NCI-H2107 treated with DMSO at 0.1 percent for 48 hours (cell line): ENCODE measurements at regions not wholly inside any gene's neighbourhood (a gene's known extent, or its start where the extent isn't known, plus 50 kb on each side); places are given as distances from the start of the nearest gene placed in this dataset.

Experiments used
- DNase-seq: peaks from one replicate; lab custom pipeline; 2025; ENCODE audit not compliant: unreplicated experiment; lab: John Stamatoyannopoulos, UW

DNA sequence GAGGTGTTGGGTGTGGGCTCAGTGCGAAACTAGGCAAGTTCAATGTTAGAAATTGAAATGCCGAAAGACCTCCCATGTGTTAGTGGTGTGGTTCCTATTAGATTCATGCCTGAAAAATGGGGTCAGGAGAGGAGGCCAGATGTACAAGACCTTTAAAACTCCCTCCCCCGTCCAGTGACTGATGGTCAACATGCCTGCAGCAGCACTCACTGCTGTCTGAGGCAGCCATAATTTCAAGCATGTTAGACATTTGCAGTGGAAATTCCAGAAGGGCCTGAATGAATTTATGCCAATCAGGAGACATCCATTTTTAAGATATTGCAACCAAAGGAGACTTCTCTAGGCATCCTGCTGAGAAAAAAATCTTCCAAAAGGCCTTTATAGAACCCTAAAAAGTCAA lies 426.9 kb upstream of the NBEA start:
- DNase-seq, result no peak

DNA sequence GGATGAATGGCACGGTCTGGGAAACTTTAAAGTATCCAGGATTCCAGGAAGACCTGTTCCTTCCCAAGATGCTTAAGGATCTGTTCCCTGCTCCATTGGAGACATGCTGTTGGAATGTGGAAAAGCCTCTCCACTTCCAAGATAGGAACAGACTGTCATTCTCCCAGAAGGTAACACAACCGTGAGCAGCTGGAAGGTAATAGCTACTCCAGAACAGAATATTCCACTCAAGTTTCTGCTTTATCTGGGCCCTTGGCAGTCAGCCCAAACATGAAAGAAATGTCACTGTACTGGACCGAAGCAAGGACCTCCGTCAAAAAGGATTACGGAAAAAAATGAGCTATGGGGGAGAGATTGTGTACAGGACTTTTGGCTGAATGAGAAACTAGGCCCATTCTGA lies 420.9 kb upstream of the NBEA start:
- no peak for DNase-seq

DNA sequence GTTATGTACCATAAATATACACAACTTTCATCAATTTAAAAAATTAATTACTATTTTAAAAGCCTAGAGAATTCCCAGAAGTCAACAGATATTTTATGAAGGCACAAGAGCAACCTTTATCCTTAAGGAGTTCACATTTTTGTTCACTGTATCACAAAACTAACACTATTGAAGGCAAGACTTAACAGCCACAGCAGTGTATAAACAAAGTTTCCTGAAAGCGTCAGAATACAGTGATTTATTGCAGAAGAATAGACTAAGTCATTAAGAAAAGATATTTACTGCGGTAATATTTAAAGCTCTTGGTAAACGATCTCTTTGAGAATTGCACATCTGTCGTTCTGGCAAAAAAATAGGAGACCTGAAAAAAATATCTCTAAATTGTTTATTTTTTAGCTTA lies 419.3 kb upstream of the NBEA start:
- no peak for DNase-seq

DNA sequence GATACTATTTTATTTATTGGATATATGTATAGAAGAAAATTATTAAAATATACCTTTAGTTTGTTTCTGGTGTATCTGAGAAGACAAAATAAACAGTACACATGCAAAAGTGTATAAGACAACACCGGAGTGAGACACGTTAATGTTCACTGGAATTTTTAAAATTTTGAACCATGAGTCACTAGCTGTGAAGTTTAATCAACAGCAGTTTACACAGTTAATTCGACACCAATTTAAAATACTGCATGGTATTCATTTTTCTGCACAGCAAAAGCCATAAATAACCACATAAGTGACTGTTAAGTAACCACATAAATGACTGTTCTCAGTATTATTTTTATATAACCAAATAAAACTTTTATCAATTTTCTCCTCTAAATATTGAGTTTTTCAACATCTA lies 418.7 kb upstream of the NBEA start:
- no peak for DNase-seq

DNA sequence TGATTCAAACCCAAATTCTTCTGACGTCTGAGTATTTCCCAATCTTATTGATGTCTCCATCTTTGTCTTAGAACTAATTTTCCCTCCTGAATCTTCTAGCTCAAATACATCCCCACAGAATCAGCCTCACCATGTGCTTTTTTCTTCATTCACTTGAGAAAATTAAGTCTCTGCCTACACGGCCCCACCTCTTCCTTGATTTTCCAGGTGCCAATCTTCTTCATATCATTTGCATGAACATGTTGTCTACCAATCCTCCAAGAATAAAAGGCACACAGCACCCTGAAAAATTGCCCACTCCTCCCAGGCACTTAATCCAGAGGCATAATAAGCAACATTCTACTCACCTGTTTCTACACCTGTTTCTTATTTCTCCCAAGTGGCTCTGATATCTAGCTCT lies 408.1 kb upstream of the NBEA start:
- DNase-seq, result no peak

DNA sequence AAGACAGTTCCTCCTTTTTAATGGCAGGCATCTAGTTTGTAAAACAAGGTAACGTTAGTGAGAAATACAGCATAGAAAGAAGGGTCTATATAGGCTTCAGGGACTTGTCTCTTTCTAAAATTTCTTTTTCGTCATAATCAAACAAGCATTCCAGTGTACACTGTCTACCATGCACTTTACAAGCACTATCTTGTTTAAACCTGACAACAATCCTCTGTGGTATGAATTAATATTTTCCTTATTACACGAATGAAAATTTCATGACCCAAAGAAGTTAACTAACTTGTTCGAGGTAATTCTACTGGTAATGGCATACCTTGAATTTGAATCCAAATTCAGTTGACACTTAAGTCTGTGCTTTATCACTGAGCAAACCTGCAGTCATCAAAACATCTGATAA lies 399.7 kb upstream of the NBEA start:
- DNase-seq, result no peak

DNA sequence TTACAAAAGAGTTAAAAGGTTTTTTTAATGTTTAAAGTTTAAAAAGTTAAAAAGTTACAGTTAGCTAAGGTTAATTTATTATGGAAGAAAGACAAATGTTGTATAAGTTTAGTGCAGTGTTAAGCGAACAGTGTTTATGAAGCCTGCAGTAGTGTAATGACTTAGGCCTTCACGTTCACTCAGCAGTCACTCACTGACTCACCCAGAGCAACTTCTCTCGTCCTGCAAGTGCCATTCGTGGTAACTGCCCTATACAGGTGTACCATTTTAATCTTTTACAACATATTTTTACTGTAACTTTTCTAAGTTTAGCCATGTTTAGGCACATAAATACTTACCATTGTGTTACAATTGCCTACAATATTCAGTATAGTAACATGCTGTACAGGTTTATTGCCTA lies 398.2 kb upstream of the NBEA start:
- DNase-seq, result no peak

DNA sequence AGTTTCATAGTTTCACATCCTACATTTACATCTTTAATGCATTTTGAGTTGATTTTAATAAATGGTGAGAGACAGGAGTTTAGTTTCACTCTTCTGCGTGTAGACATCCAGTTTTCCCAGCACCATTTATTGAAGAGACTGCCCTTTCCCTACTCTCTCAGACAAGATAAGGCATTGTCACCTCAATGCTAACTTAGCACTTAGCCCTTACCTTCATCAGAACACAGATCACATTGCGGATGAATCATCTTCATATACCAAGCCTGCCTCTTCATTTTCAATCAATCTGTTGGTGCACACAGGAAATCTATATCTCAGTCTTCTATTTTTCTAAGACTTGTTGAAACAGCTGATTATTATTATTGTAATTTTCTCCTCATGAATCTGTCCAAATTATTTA lies 396.6 kb upstream of the NBEA start:
- no peak for DNase-seq

DNA sequence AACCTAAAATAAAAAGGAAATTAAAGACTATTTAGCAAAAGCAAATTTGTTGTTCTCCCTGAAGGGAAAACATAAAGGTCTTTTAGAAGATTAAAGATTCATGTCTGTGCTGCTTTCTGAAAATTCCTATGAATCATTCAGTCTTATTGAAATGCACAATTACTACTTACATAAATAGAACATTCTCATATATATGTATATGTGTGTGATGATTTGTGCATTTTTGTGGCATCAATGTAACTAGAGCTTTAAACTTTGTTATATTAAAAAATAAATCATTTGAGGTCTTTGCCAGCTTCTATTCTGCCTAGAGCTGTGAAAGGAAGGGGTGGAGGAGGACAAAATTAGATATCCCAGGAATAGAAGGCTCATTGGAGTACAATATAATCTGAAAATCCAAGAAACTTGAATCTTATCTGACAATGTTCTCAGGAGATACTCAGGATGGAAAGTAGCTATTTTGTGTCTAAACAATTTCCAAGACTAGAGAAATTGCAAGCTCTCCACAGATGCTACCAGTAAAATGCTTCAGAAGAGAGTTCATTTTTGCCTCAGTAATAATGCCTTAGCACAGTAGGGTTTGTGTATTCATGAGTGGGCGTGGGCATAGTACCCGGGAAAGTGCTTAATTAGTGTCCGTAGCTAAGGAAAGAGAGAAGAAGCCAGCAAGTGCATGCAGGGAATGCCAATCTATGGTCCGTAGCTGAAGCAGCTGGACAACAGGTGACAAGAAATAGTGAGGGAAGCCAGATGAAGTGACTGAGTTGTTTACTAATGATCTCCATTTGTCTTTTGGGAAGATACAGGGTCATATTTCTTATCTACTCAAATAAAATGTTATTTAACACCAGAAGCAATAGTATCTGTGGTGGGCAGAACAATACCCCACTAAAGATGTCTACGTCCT lies 395.5 kb upstream of the NBEA start:
- no peak for DNase-seq

DNA sequence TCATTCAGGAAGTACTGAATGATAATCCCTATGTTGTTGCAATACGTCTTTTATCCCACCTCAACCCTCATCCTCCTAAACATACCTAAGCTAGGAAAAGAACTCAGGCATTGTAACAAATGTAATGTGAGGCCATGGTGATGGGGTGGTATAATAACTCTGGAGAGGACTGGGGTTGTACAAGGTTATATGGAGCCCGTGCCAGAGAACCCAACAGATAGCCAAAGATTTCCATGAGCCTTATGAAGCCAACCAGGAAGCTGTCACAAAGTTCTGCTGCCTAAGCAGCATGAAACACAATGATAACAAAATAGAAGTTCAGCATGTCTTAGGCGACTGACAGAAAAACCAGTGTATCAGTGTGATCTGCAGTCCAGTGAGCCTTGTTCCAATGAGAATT lies 394.1 kb upstream of the NBEA start:
- no peak for DNase-seq

DNA sequence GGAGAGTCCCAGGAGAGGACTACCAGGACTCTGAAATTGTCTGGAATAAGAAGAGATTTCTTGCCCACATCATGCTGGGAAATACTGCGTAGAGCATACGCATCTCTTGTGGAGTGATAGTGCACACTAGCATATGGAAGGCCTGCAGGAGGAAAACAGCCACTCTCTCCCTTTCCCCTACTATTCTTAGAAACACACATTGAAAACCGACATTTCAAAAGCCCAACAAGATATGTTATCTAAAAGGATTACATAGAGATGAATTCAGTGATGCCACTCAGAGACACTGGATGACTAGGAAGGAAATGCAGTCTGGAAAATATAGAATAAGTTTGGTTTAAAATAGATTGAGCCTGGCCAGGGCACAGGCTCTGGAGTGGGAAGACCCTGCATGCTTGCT lies 388.7 kb upstream of the NBEA start:
- DNase-seq, result no peak

DNA sequence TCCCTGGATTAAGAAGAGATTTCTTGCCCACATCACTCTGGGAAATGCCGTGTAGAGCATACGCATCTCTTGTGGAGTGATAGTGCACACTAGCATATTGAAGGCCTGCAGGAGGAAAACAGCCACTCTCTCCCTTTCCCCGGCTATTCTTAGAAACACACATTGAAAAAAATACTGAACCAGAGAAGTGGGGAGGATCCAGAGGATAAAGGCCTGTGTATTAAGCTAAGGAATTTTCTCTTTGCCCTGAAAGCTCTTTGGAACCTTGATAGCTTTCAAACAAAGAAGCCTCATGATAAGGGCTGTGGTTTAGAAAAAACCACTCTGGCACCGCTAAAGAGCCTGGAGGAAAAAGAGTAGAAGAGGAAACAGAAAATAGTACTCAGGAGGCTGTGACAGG lies 386.1 kb upstream of the NBEA start:
- DNase-seq, result no peak

DNA sequence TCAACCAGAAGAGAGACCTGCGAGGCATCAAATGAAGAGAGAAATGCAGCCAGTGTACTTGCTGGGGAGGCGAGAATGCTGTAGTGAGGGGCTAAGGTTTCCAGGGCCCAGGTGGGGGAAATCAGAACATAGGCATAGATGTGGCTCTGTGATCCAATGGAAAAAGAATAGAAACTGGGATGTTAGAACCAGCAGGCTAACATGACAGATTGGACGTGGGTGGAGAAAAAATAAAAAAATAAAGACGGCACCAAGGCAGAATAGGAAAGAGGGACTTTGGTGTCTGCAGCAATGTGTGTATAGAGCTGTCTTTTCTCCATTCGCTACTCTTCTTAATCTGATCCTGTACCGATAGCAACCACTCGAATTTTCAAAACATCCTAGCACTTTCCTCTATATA lies 381.0 kb upstream of the NBEA start:
- no peak for DNase-seq

DNA sequence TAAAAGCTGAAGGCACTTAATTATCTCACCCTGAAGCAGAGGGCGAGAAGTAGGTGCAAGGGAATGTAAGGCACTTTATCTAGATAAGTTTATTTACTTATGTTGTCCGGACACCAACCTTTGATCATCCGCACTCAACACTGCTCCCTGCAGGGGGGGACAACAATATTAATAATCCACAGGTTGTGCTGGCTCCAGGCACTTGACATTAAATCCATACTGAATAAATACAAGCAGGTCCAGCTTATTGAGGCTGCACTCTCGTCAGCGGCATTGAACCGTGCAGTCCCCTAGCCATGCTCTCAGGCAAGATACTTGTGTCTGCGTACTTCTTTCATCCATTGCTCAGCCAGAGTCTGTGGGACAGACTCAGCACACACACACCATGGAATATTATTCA lies 374.5 kb upstream of the NBEA start:
- DNase-seq, result no peak

DNA sequence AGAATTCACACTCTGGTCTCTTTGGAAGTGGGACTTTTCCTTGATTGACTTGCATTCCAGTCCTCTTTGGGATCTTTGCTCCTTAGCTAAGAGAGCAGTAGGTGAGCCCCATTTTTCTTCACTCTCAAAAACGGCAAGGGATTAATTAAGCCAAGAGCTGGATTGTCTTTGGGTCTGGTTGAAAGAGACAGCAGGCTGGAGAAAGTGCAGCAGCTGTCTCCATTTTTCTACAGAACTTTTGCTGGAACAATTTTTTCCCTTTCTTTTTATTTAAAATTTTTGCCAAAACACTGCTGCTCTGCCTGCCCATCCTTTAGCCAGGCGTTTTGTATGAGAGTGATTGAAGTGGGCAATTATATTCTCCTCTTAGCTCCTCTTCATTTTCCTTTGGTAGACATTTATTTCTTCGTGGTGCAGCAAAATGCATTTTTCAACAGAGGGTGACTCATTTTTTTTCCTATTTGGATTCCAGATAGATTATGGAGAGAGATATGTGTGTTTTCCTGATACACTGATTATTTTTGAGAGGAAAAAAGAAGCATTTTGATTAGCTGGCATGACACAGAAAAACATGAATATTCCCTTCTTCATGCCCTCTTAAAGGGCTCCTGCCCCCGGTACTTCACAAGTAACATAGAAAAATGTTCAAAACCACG lies 371.2 kb upstream of the NBEA start:
- no peak for DNase-seq

DNA sequence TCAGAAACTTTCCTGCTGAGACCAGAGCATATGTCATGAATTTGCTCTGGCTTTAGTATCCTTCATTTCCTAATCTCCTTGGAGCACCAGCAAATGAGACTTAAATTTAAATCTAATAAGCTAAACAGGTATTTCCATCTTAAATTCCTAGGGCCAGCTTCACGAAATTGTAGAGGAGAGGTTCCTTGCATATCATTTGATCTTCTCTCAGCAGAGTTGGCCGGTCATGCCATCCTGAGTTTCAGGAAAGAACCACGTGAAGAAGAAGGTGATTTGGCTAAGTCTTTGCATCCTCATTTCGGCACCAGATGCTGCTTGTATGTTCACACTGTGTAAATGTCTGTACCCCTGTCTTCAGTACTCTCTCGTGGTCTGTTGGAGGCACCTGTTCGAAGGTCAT lies 370.4 kb upstream of the NBEA start:
- DNase-seq, result no peak

DNA sequence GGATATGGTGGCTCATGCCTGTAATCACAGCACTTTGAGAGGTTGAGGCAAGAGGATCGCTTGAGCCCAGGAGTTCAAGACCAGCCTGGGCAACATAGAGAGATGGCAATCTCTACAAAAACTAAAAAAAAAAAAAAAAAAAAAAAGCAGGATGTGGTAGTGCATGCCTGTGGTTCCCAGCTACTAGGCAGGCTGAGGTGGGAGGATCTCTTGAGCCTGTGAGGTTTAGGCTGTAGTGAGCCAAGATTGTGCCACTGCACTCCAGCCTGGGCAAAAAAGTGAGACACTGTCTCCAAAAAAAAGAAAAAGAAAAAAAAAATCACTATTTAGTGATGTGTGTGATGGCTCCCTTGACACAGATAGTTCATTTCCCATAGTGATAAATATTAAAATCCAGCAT lies 365.0 kb upstream of the NBEA start:
- no peak for DNase-seq

DNA sequence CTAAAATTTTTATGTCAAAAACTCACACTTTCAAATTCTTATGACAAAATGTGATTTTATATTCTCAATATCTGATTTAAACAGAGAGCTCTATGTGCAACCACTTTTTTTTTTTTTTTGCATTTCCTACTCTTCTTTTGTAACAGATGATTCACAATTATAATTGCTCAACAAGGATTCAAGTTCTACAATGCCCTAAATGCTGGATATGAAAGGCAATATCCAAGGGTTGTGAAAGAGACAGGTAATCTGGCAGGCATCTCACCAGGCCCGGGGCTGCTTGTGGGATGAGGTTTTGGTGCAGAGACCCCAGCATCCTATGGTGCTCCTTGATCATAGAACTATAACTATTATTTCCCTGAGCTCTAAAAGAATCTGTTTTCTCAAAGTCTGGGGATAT lies 363.6 kb upstream of the NBEA start:
- DNase-seq, result no peak

DNA sequence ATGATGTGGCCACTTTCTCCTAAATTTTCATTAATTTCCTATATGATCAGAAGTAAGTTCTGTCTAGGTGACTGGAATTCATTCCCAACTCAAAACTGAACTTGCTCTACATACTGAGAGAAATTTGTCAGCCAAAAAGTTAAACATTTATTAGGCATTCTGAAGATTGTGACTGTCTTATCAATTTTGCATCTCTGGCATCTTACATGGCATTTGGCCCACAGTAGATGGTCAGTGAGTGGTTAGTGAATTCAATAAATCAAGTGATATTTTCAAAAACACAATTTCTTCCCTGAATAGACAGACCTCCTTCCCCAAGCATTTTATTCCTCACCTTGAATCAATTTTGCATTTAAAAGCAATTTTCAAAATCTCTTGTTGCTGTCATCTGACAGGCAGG lies 363.2 kb upstream of the NBEA start:
- no peak for DNase-seq

DNA sequence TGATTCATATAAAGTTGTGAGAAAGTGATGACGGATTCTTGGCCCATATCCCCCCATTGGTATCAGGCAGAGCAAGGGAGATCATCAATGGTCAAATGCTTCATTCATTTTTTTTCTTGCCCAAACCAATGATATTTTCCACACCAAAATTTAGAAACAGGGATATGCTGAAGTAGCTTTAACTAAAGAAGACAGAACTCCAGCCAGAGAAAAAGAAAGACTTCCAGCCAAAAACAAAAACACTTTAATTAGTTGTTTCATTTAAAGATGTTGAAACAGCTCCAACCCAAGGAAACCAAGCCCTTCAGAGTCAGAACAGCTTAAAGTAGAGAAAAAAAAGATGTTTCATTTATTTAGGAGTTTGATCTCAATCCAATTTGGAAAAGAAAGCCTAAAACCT lies 358.9 kb upstream of the NBEA start:
- no peak for DNase-seq

DNA sequence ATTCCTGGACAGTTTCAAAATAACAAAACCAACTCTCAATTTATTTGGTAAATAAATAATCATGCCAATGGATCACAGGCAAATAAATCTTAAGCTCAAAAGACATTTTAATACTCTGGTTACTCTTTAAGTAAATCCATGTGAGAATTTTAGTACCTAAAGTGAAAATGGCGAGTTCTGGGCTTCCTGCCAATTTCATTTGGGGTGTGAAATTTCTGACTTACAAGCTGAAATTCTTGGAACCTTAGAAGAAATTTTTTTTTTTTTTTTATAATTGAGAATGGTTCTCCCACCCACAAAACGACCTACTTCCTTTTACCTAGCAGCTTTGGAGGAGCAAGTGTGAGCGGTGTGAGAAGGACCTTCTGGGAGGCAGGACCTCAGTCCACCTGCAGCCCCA lies 354.5 kb upstream of the NBEA start:
- DNase-seq, result no peak

DNA sequence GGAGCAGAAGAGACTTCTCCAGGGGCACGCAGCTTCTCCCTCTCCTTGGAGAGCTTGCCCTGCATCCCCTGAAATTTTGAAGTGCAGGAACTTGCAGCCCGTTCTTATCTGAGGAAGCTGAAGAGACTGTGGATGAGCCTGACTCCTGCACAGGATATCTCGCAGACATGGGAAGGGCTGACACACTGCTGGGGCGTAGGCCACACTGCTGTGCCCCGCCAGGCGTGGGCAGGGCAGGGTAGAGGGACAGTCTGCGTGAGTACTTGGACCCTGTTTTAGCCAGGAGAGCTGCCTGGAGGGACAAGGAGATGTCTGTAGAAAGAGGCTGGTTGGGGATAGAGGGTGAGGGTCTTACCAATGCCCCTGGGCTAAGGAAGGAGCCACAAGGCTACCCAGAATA lies 353.7 kb upstream of the NBEA start:
- DNase-seq, result no peak

DNA sequence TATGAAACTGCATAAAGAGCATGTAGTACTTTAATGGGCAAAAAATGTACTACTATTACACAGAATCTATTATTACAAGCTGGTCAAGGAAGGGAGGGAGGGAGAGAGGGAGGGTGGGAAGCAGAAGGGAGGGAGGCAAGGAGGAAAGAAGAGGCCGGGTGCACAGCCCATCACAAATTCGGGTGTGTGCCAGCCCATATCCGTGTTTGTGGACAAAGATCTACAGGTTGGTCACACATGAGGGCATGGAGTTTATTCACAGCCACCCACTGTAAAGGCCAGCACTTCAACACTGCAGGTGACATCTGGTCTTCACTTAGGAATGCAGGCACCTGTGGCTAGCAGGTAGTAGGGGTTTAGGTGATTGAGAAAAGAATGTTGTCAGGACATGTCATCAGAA lies 352.5 kb upstream of the NBEA start:
- DNase-seq, result no peak
